ENCODE measurements at regions not wholly inside any gene's neighbourhood (a gene's known extent, or its start where the extent isn't known, plus 50 kb on each side); places are given as distances from the start of the nearest gene placed in this dataset.

- in situ Hi-C loops (cut with MboI; ENCODE audit: low pct_unique_long_range_greater_than_20kb, low sequenced_read_pairs, unreplicated experiment): no loop called here
- no peak for DNase-seq (ENCODE audit: low spot score)
- TF ChIP-seq, protein P1, sequence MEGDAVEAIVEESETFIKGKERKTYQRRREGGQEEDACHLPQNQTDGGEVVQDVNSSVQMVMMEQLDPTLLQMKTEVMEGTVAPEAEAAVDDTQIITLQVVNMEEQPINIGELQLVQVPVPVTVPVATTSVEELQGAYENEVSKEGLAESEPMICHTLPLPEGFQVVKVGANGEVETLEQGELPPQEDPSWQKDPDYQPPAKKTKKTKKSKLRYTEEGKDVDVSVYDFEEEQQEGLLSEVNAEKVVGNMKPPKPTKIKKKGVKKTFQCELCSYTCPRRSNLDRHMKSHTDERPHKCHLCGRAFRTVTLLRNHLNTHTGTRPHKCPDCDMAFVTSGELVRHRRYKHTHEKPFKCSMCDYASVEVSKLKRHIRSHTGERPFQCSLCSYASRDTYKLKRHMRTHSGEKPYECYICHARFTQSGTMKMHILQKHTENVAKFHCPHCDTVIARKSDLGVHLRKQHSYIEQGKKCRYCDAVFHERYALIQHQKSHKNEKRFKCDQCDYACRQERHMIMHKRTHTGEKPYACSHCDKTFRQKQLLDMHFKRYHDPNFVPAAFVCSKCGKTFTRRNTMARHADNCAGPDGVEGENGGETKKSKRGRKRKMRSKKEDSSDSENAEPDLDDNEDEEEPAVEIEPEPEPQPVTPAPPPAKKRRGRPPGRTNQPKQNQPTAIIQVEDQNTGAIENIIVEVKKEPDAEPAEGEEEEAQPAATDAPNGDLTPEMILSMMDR (IDR thresholded peaks at IDR 0.05; ENCODE audit: extremely low read depth, insufficient read depth, missing control alignments): no peak
Measured at GRCh38 chr9:7332780-7333179, 466.8 kb downstream of the DMAC1 start.

- no peak for DNase-seq (ENCODE audit: low spot score)
- TF ChIP-seq, protein P1 (IDR thresholded peaks at IDR 0.05; ENCODE audit: extremely low read depth, insufficient read depth, missing control alignments): no peak
- in situ Hi-C loops (cut with MboI; ENCODE audit: low pct_unique_long_range_greater_than_20kb, low sequenced_read_pairs, unreplicated experiment): no loop called here
Measured at GRCh38 chr9:7328453-7328852, 471.1 kb downstream of the DMAC1 start.

DNA sequence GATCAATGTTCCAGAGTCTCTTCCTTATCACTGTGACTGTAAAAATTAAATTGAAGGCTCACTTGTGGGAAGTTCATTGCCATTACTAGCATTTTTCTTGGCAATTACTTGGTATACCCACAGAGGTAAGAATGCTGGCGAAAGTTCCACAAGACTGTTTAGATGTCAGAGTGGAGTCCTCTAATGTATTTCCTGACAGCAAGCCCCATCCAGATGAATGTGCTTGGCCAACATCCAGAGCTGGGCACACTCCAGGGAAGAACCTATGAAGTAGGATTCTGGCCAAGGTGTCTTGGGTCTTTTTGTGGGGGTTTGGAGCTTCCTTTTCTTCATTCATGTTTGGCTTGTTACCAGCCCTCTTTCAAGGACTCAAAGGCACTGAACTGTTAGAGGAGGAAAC lies 473.6 kb downstream of the DMAC1 start:
- in situ Hi-C loops (cut with MboI; ENCODE audit: low pct_unique_long_range_greater_than_20kb, low sequenced_read_pairs, unreplicated experiment): no loop called here
- DNase-seq (ENCODE audit: low spot score): no peak
- TF ChIP-seq, protein P1 (IDR thresholded peaks at IDR 0.05; ENCODE audit: extremely low read depth, insufficient read depth, missing control alignments): no peak

DNA sequence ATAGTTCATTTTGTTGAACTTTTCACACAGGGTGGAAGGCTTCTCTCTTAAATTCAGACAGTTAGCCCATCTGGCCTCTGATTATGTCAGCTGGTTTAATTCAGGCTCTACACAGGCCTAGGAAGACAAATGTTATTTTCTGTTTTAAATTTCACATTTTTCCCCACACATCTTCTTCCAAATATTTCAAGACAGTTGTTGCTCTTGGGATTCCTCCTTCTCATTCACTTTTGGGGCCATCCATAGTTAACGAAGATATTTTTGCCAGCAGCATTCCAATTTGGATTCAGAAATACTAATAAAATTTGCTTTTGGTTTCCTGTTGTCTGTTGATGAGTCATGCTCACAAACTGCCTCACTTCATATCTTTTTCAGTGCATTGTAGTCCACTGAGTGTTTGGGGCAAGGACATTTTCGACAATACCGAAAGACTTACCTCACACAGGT lies 475.4 kb downstream of the DMAC1 start:
- TF ChIP-seq, protein P1 (IDR thresholded peaks at IDR 0.05; ENCODE audit: extremely low read depth, insufficient read depth, missing control alignments): no peak
- in situ Hi-C loops (cut with MboI; ENCODE audit: low pct_unique_long_range_greater_than_20kb, low sequenced_read_pairs, unreplicated experiment): no loop called here

GRCh38 chr9:7320841-7321240 lies 478.7 kb downstream of the DMAC1 start:
- in situ Hi-C loops (cut with MboI; ENCODE audit: low pct_unique_long_range_greater_than_20kb, low sequenced_read_pairs, unreplicated experiment): no loop called here
- no peak for DNase-seq (ENCODE audit: low spot score)
- TF ChIP-seq, protein P1 (IDR thresholded peaks at IDR 0.05; ENCODE audit: extremely low read depth, insufficient read depth, missing control alignments): no peak

More for the DNA sequence above, 475.4 kb downstream of the DMAC1 start:
- no peak for DNase-seq (ENCODE audit: low spot score)

- TF ChIP-seq, protein P1 (IDR thresholded peaks at IDR 0.05; ENCODE audit: extremely low read depth, insufficient read depth, missing control alignments): no peak
- in situ Hi-C loops (cut with MboI; ENCODE audit: low pct_unique_long_range_greater_than_20kb, low sequenced_read_pairs, unreplicated experiment): no loop called here
- no peak for DNase-seq (ENCODE audit: low spot score)
Measured at GRCh38 chr9:7320139-7320538, 479.4 kb downstream of the DMAC1 start.

GRCh38 chr9:7318920-7319319 lies 480.7 kb downstream of the DMAC1 start:
- DNase-seq (ENCODE audit: low spot score): no peak
- in situ Hi-C loops (cut with MboI; ENCODE audit: low pct_unique_long_range_greater_than_20kb, low sequenced_read_pairs, unreplicated experiment): no loop called here
- TF ChIP-seq, protein P1 (IDR thresholded peaks at IDR 0.05; ENCODE audit: extremely low read depth, insufficient read depth, missing control alignments): no peak
